Right cardiac atrium (tissue), 5 donors: ENCODE measurements at regions not wholly inside any gene's neighbourhood (a gene's known extent, or its start where the extent isn't known, plus 50 kb on each side); places are given as distances from the start of the nearest gene placed in this dataset.

Experiments used
- ATAC-seq, 2 donors: fragments of 200-7000 bp; cut with Tn5 transposase; one replicate each; pipeline versions ENCODE4 v1.8.0 to v1.9.1; 2020; ENCODE audit warnings: moderate library complexity in 2 of 2, mild to moderate bottlenecking in 1 of 2
- DNase-seq, 3 donors: peaks; one replicate each; pipeline ENCODE4 v3.0.0-alpha.2; 2020
- H3K27ac ChIP-seq: one replicate; pipeline ENCODE4 v1.5.1; 2013; ENCODE audit warnings: mild to moderate bottlenecking, low read length, control low read depth, moderate library complexity
- H3K27me3 ChIP-seq: one replicate; pipeline ENCODE4 v1.6.1; 2013; ENCODE audit not compliant: control insufficient read depth, insufficient read depth
- H3K4me1 ChIP-seq: one replicate; pipeline ENCODE4 v1.6.1; 2013; ENCODE audit warnings: low read length; ENCODE audit not compliant: control insufficient read depth, insufficient read depth
- H3K4me3 ChIP-seq: one replicate; pipeline ENCODE4 v1.5.1; 2013; ENCODE audit warnings: low read length, control low read depth
- H3K9me3 ChIP-seq: one replicate; pipeline ENCODE4 v1.6.1; 2013; ENCODE audit warnings: low read length; ENCODE audit not compliant: control insufficient read depth
- WGBS: extraction: QIAGEN DNeasy Blood & Tissue Kit; methylation state at CpG from one replicate; pipeline ENCODE4 v1.1.7; 2013; 5-methylcytosine and 5-hydroxymethylcytosine counted together
- intact Hi-C, 4 donors: fragments of 100-400 bp; cut with DNase I; formaldehyde crosslinking; loops; one replicate each; pipeline versions ENCODE4 v1.11.0 to v1.14.0; 2022 to 2023
- donor health status: healthy with polysubstance abuse.
- donor health status: DM: no; HTN: yes; CAD: no.
- donor health status: DM: no; HTN: no; CAD: no.
- donor health status: DM: no; HTN: yes; CAD: no; lungs with severe emphysema.
- donor health status: DM: yes; HTN: yes; CAD: no.

DNA sequence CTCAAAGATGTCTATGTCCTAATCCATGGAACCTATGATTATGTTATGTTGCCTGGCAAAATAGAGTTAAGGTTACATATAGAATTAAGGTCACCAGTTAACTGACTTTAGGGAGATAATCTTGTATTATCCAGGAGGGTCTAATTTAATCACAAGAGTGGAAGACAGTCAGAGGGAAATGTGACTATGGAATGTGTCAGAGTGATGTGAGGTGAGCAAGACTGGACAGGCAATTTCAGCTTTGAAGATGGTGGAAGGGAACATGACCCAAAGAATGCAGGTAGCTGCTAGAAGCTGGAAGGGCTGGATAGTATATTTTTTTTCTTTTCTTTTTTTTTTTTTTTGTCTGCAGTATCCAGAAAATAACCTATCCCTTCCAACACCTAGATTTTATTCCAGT lies 241.7 kb upstream of the NEGR1 start:
- ATAC-seq (no peak), DNase-seq (no peak)
- no peaks in the 10 kb centered on the region for H3K4me1 ChIP-seq
- no peak overlapping the region for H3K27ac ChIP-seq
- no peaks in the 10 kb centered on the region for H3K27me3 ChIP-seq
- no peak overlapping the region for H3K4me3 ChIP-seq
- intact Hi-C loops, result no loop called here
- no peaks in the 10 kb centered on the region for H3K9me3 ChIP-seq

DNA sequence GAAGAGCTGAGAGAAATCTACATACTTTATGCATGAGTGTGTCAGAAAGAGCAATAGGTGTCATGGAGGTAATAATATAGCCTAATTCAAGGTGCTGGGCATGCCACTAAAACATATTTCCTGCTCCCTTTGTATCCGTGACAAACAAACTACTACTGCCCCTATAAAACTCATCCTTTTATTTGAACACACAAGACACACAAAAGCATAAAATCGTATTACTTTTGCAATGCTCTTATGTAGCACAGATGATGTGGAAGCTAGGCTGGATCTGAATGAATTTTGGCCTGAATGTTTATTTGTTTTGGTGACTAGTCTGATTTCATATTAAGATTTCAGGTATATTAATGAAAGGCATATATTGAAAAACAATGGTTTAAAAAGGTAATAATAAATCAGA lies 239.3 kb upstream of the NEGR1 start:
- H3K4me3 ChIP-seq, result no peak overlapping the region
- H3K27me3 ChIP-seq, result no peaks in the 10 kb centered on the region
- H3K4me1 ChIP-seq, result no peaks in the 10 kb centered on the region
- H3K9me3 ChIP-seq, result no peaks in the 10 kb centered on the region
- H3K27ac ChIP-seq, result no peak overlapping the region
- no peak for DNase-seq
- intact Hi-C loops, result no loop called here
- no peak for ATAC-seq
- 77% methylated on average over 2 of the region's 2 CpGs for WGBS

DNA sequence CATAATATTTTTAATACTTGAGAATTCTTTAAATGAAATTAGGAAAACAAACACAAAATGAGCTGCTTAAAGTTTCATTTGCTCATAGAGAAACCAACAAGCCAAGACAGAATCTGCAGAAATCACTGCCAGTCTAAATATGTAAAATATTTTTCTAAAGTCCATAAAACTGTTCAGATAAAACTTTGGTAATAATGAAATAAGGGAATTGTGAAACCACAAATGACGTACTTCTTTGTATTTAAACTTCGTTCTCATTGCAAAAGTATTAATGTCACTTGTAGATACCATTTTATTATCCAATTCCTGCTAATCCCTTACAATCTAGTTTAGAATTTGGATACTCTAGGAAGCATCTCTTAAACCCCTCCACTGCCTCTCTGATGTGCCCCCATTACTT lies 234.5 kb upstream of the NEGR1 start:
- H3K27me3 ChIP-seq, result no peaks in the 10 kb centered on the region
- intact Hi-C loops, result no loop called here
- no peaks in the 10 kb centered on the region for H3K9me3 ChIP-seq
- H3K4me1 ChIP-seq, result no peaks in the 10 kb centered on the region
- H3K27ac ChIP-seq, result no peak overlapping the region
- no peak overlapping the region for H3K4me3 ChIP-seq
- WGBS, result 64% methylated on average over 2 of the region's 2 CpGs
- no peak for DNase-seq
- ATAC-seq, result no peak

DNA sequence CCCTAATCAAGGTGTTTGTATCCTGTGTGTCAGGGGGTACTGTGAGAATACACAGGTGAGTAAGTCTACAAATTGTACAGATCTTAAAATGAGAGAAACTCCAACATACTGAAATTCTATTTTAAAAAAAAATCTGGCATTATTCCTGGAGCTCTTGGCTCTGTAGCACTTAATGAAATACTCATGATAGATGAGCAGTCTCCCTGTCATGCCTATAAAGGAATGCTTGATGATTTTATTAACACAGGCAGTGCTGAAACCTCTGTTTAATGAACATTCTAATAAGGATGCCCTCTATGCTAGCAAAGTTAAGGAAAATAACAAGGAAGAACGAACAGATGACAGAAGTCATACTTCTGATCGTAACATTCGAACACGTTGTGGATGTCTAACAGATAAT lies 233.9 kb upstream of the NEGR1 start:
- Histone ChIP-seq H3K9me3 (no peaks in the 10 kb centered on the region), H3K27ac (no peak overlapping the region), H3K27me3 (no peaks in the 10 kb centered on the region), H3K4me3 (no peak overlapping the region), H3K4me1 (no peaks in the 10 kb centered on the region)
- WGBS, result 76% methylated on average over 4 of the region's 4 CpGs
- ATAC-seq (no peak), DNase-seq (no peak)
- intact Hi-C loops, result no loop called here

DNA sequence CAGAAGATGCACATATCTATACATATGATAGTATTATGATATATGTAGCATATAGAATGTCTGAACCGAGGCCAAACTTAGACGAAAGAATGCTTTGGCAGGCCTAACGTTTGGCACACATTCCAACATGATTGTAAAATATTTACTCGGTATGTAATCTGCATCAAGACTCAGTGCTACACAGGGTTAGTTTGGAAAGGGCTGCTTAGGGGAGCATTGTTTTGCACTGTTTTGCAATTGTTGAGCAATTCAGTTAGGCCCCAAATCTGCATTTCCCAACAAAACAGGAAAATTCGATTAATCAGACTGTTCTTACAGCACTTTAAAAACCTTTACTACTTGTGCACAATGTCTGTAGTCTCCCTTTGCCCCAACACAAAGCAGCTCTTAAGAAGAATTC lies 216.0 kb upstream of the NEGR1 start:
- Histone ChIP-seq H3K4me1 (no peaks in the 10 kb centered on the region), H3K27ac (no peak overlapping the region), H3K4me3 (no peak overlapping the region), H3K9me3 (no peaks in the 10 kb centered on the region), H3K27me3 (no peaks in the 10 kb centered on the region)
- ATAC-seq (no peak), DNase-seq (no peak)
- 22% methylated on average over 5 of the region's 5 CpGs for WGBS
- intact Hi-C loops, result no loop called here

DNA sequence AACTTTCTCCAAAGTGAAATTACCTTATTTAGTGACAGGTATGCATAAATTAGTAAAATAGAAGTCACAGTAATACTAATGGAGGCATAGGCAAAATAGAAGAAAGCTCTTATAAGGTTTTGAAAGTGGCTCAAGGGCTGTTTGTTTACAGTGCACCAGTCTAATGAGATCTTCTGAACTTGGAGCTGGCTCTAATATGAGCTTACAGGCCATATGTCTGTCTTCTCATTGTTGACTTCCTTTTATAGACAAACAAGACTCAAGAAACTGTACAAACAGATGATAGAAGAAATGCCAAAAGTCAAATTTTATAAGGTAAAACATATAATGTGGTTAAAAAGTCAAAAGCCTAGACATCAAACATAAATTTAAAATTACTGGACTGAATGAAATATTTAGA lies 207.5 kb upstream of the NEGR1 start:
- H3K4me3 ChIP-seq, result no peak overlapping the region
- H3K27ac ChIP-seq, result no peak overlapping the region
- no peaks in the 10 kb centered on the region for H3K9me3 ChIP-seq
- DNase-seq (no peak), ATAC-seq (no peak)
- intact Hi-C loops, result no loop called here
- no peaks in the 10 kb centered on the region for H3K4me1 ChIP-seq
- H3K27me3 ChIP-seq, result no peaks in the 10 kb centered on the region

DNA sequence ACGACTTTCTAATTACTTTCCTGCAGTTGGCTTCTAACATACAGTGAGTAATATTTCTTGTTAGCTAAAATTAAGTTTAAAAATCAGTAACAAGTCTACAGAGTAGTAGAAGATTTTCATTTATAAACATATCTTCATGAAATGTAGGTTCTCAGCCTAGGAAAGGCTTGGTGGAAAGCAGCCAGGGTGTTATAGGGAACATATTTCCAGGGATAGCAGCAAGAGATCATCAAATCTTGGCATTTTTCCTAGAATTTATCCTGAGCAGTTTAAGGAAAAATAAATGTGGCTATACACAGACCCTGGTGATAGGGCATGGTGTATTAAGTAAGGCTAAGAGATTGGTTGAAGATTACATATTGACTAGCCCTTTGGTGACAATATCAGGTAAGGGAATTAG lies 203.5 kb upstream of the NEGR1 start:
- H3K27me3 ChIP-seq, result no peaks in the 10 kb centered on the region
- ATAC-seq (no peak), DNase-seq (no peak)
- H3K4me1 ChIP-seq, result no peaks in the 10 kb centered on the region
- intact Hi-C loops, result no loop called here
- 38% methylated on average over 1 of the region's 1 CpG for WGBS
- no peak overlapping the region for H3K27ac ChIP-seq
- H3K9me3 ChIP-seq, result no peaks in the 10 kb centered on the region
- no peak overlapping the region for H3K4me3 ChIP-seq

DNA sequence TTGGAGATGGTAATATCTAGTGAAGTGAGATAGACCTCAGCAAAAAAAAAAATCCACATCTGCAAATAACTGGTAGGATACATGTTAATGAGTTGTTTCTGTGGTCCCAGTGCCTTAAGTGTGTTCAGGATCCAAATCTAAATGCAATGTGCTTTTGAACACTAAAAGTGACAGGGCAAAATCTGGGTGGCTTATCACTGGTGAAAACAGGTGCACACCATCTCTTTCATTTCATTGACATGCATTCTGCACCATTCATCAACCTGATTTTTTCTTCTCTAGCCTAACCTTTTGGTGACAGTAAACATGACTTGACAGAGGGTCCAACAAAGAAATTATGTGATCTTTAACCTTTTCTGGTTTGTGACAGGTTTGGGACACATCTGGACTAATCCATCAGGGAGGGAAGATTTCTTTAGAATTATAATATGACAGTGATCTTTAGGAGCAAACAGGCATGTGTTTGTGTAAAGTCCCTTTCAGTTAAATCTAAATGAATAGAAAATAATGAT lies 201.6 kb upstream of the NEGR1 start:
- Histone ChIP-seq H3K4me3 (no peak overlapping the region), H3K4me1 (no peaks in the 10 kb centered on the region), H3K27ac (no peak overlapping the region), H3K27me3 (no peaks in the 10 kb centered on the region), H3K9me3 (peaks cover 1% of the 10 kb centered on the region)
- intact Hi-C loops, result no loop called here
- no peak for ATAC-seq
- no peak for DNase-seq

DNA sequence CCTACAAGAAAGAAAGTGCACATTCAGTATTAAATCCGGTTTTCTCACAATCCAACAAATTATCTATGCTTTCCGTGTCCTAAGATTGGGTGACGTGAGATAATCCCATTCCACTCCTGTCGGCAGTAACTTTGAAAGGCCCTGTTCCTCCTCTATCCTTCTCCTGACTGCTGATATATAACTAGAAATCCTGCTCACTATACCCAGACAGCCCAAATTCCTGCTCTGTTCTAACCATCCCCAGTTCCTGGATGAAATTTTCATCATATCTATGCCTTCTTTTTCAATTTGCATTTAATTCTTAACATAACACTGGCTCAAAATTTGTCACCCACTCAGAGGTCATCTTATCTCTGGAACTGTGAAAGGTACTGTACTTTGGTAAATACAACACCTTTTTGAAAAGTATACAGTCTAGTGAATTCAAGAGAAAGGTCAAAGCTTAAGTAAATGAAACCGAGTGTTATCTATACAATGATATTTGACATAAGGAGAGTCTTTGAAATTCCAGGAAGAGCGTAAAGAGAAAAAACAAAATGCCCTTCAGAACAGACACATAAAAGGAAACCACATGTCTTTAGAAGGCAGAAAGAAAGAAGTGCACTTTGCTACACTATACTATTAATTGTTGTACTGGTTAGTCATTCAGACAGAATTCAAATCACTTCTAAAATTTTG lies 200.5 kb upstream of the NEGR1 start:
- ATAC-seq (no peak), DNase-seq (no peak)
- Histone ChIP-seq H3K27ac (no peak overlapping the region), H3K4me3 (no peak overlapping the region), H3K9me3 (peaks cover 1% of the 10 kb centered on the region), H3K27me3 (no peaks in the 10 kb centered on the region), H3K4me1 (no peaks in the 10 kb centered on the region)
- intact Hi-C loops, result no loop called here
- 51% methylated on average over 6 of the region's 6 CpGs for WGBS

DNA sequence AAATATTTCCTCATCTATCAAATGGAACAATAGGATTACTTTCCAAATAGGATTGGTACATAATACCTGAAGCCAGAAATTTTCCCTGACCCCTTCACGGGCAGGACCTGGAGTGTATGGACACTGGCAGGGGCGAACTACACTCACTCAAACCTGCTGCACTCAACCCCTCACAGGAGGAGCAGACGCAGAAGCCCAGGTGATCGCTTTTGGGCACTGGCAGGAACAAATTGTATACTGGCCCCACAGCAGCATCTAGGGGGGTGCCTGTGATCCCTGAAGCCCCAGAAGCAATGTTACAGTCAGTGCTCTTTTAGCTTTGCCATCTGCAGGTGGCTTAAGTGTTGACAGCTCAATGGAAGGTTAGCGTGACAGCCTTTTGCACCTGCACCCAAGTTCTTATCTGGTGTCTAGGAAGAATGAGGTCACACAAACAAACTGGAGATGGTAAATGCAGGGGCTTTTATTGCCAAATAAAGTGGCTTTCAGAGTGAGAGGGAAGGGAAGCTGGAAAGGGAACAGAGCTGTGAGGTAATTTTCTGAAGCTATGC lies 199.2 kb upstream of the NEGR1 start:
- no peak overlapping the region for H3K4me3 ChIP-seq
- intact Hi-C loops, result no loop called here
- no peaks in the 10 kb centered on the region for H3K27me3 ChIP-seq
- H3K4me1 ChIP-seq, result no peaks in the 10 kb centered on the region
- DNase-seq, result no peak
- H3K9me3 ChIP-seq, result peaks cover 1% of the 10 kb centered on the region
- 91% methylated on average over 5 of the region's 5 CpGs for WGBS
- H3K27ac ChIP-seq, result no peak overlapping the region
- ATAC-seq, result no peak

DNA sequence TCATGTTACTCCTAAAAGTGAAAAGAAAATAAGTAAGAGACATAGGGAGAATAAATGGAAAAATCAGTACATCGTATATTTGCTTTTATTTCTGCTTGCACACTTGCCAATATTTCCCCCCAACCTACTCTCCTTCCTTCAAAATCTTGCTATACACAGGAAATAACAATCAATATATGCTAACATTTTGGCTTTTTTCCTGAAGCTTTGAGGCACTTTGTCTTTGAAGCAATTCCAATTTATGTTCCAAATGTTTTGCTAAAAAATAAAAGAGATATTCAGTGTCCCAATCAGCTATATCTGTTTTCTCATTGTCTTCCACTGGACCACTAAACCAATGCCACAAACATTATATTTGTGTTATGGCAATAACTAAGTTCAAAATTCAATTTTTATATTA lies 184.0 kb upstream of the NEGR1 start:
- no peaks in the 10 kb centered on the region for H3K27me3 ChIP-seq
- ATAC-seq (no peak), DNase-seq (no peak)
- no peaks in the 10 kb centered on the region for H3K4me1 ChIP-seq
- intact Hi-C loops, result no loop called here
- no peak overlapping the region for H3K4me3 ChIP-seq
- no peak overlapping the region for H3K27ac ChIP-seq
- no peaks in the 10 kb centered on the region for H3K9me3 ChIP-seq
- WGBS, result 57% methylated on average over 1 of the region's 1 CpG
